GM12878 (cell line): ENCODE measurements at regions not wholly inside any gene's neighbourhood (a gene's known extent, or its start where the extent isn't known, plus 50 kb on each side); places are given as distances from the start of the nearest gene placed in this dataset.

Experiments
- ATAC-seq: fragments of 200-7000 bp; cut with Tn5 transposase; 3 replicates; pipeline ENCODE4 v1.9.1; 2020; ENCODE audit warnings: mild to moderate bottlenecking, moderate library complexity
- BruUV-seq: library from RNA; stranded (reverse); fragments of 400-500 nt; replicated peaks from 2 replicates; lab custom pipeline; 2021; lab: Mats Ljungman, UMichigan
- CTCF ChIA-PET: fragments of 300-600 bp; sonication (Branson Sonifier 250); formaldehyde crosslinking; extraction: SDS; loops from one replicate; lab custom pipeline; 2021; ENCODE audit warnings: inconsistent platforms; lab: Yijun Ruan, JAX
- POLR2A ChIA-PET: fragments of 350-600 bp; formaldehyde crosslinking; extraction: SDS; loops from one replicate; lab custom pipeline; 2021; ENCODE audit warnings: inconsistent platforms; lab: Charles Lee
- RAD21 ChIA-PET: fragments of 300-600 bp; sonication (Branson Sonifier 250); formaldehyde crosslinking; loops from one replicate; lab custom pipeline; 2023; ENCODE audit warnings: antibody characterized with exemption; ENCODE audit not compliant: unreplicated experiment; lab: Charles Lee
- SMC1A ChIA-PET: fragments of 300-600 bp; sonication (Branson Sonifier 250); formaldehyde crosslinking; loops from one replicate; lab custom pipeline; 2023; ENCODE audit not compliant: unreplicated experiment, uncharacterized antibody; lab: Charles Lee
- DNase-seq: peaks from one replicate; pipeline ENCODE4 v3.0.0-alpha.2; 2011; ENCODE audit warnings: low read depth, low spot score
- FAIRE-seq: peaks from 3 replicates; lab custom pipeline; 2011; peaks lifted over from hg19 to GRCh38; lab: Jason Lieb, UNC
- H2AFZ ChIP-seq: 2 replicates; pipeline ENCODE4 v1.6.0; 2011; ENCODE audit warnings: low read depth, low read length, control low read depth; ENCODE audit not compliant: control insufficient read depth
- H3K27ac ChIP-seq: 2 replicates; pipeline ENCODE4 v1.5.1; 2011; ENCODE audit warnings: control low read depth; ENCODE audit not compliant: control insufficient read depth, insufficient read depth
- H3K27me3 ChIP-seq, 2 experiments: replicated peaks in 1 of 2; 2 replicates each; pipeline versions ENCODE4 v1.6.0 to v1.6.1; 2011; ENCODE audit warnings: low read length in 1 of 2; ENCODE audit not compliant: control insufficient read depth in 2 of 2, insufficient read depth in 2 of 2
- H3K36me3 ChIP-seq, 2 experiments: 2 replicates each; pipeline ENCODE4 v1.5.1; 2011; ENCODE audit warnings: low read length in 1 of 2; ENCODE audit not compliant: control insufficient read depth in 2 of 2, insufficient read depth in 2 of 2
- H3K4me1 ChIP-seq: 2 replicates; pipeline ENCODE4 v1.6.1; 2011; ENCODE audit warnings: mild to moderate bottlenecking, low read length, moderate library complexity, mixed read lengths; ENCODE audit not compliant: control insufficient read depth, insufficient read depth
- H3K4me2 ChIP-seq: 2 replicates; pipeline ENCODE4 v1.6.0; 2011; ENCODE audit warnings: control low read depth; ENCODE audit not compliant: control insufficient read depth, insufficient read depth
- H3K4me3 ChIP-seq: fragments of 200-600 bp; sonication (generic); 2 replicates; pipeline ENCODE4 v1.5.1; 2016
- H3K79me2 ChIP-seq: 2 replicates; pipeline ENCODE4 v1.6.0; 2011; ENCODE audit warnings: low read length; ENCODE audit not compliant: control insufficient read depth, insufficient read depth
- H3K9ac ChIP-seq: 2 replicates; pipeline ENCODE4 v1.8.0; 2011; ENCODE audit warnings: low read length, control low read depth, mixed read lengths; ENCODE audit not compliant: control insufficient read depth, insufficient read depth
- H3K9me3 ChIP-seq: replicated peaks from 3 replicates; pipeline ENCODE4 v1.5.1; 2011; ENCODE audit warnings: mild to moderate bottlenecking, low read length; ENCODE audit not compliant: control insufficient read depth, insufficient read depth
- H4K20me1 ChIP-seq: 2 replicates; pipeline ENCODE4 v1.6.0; 2011; ENCODE audit not compliant: control insufficient read depth, insufficient read depth
- BCL11A ChIP-seq: IDR thresholded peaks from 2 replicates; pipeline ENCODE4 v1.6.1; 2011; ENCODE audit warnings: low read depth, low read length
- EGR1 ChIP-seq, 2 experiments: IDR thresholded peaks; 1 replicate in 1 of 2; 2 replicates in 1 of 2; pipeline ENCODE4 v1.6.1; 2011 to 2012; ENCODE audit warnings: low read depth in 2 of 2, low read length in 2 of 2, borderline replicate concordance in 1 of 2, mild to moderate bottlenecking in 1 of 2, moderate library complexity in 1 of 2
- FOS ChIP-seq: IDR thresholded peaks from 3 replicates; pipeline ENCODE4 v1.6.1; 2011; ENCODE audit warnings: borderline replicate concordance; ENCODE audit not compliant: insufficient read length; ENCODE audit errors: extremely low read depth
- MTA3 ChIP-seq: IDR thresholded peaks from 2 replicates; pipeline ENCODE4 v1.6.1; 2012; ENCODE audit warnings: low read length, inconsistent platforms, borderline replicate concordance
- MXI1 ChIP-seq: fragments of 150-350 bp; IDR thresholded peaks from 2 replicates; pipeline ENCODE4 v1.6.1; 2011; ENCODE audit warnings: low read depth, mild to moderate bottlenecking, inconsistent platforms, low read length, improper control_type of control experiment
- NBN ChIP-seq: fragments of 450-650 bp; IDR thresholded peaks from 2 replicates; pipeline ENCODE4 v1.6.1; 2016
- NR2F1 ChIP-seq: fragments of 450-650 bp; conservative IDR thresholded peaks from 2 replicates; pipeline ENCODE4 v1.6.1; 2017; ENCODE audit warnings: mild to moderate bottlenecking
- RCOR1 ChIP-seq: conservative IDR thresholded peaks from 2 replicates; pipeline ENCODE4 v1.6.1; 2012; ENCODE audit warnings: low read depth, low read length, improper control_type of control experiment
- TAF1 ChIP-seq: IDR thresholded peaks from 2 replicates; pipeline ENCODE4 v1.6.1; 2011; ENCODE audit warnings: mild to moderate bottlenecking, low read depth, low read length, borderline replicate concordance
- ZBTB11 ChIP-seq: fragments of 450-650 bp; formaldehyde crosslinking; IDR thresholded peaks from 2 replicates; pipeline ENCODE4 v1.5.0; 2022; ENCODE audit warnings: mild to moderate bottlenecking, missing genetic modification characterization
- WGBS: methylation state at CpG from one replicate; pipeline ENCODE4 v1.1.6; 2016; ENCODE audit warnings: low lambda C conversion rate; ENCODE audit not compliant: insufficient replicate concordance, insufficient coverage; ENCODE audit errors: missing lambda C conversion rate; 5-methylcytosine and 5-hydroxymethylcytosine counted together
- in situ Hi-C: fragments of 300-500 bp; cut with MboI; formaldehyde crosslinking; loops from 9 replicates; pipeline ENCODE4 v1.14.3; 2018; ENCODE audit warnings: mixed read lengths
- intact Hi-C: fragments of 100-400 bp; cut with micrococcal nuclease; formaldehyde crosslinking; loops from one replicate; pipeline ENCODE4 v1.14.2; 2022; ENCODE audit not compliant: unreplicated experiment

DNA sequence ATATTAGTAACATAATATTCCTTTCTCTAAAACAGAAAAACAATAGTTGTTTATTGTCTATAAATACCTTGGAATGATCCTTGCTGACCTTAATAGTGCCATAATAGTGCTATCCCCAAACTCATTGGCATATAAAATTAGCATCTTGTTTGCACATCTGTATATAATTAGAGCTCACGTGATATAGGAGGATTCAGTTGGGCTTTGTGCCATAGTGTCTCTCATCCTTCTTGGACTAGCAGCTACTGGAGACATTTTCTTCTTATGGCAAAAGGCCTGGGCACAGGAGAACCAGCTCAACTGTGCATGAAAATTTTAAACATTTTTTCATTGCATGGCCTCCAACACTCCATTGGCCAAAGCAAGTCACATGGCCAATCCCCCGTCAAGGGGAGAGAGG lies 342.5 kb downstream of the SPATA31D1 start:
- Histone ChIP-seq H3K27ac (no peak overlapping the region), H3K4me1 (no peaks in the 10 kb centered on the region), H3K79me2 (no peaks in the 10 kb centered on the region), H3K9me3 (no peaks in the 10 kb centered on the region), H4K20me1 (no peaks in the 10 kb centered on the region), H3K4me3 (no peak overlapping the region), H3K4me2 (no peak overlapping the region), H3K9ac (no peak overlapping the region), H3K27me3 (no peaks in the 10 kb centered on the region), H2AFZ (no peak overlapping the region), H3K36me3 (no peaks in the 10 kb centered on the region)
- ATAC-seq (no peak), DNase-seq (no peak), FAIRE-seq (no peak)
- WGBS = 0% methylated on average over 2 of the region's 2 CpGs
- ChIA-PET RAD21 (no interaction called here), SMC1A (interaction anchor here (1.1 kb wide), 1 partner anchor 11 kb away, joined by 3 read pairs; no protein-coding TSS in a partner anchor), POLR2A (no interaction called here), CTCF (no interaction called here)
- TF ChIP-seq MTA3 (no peak), FOS (no peak), MXI1 (no peak)
- no TSS peak for BruUV-seq
- intact Hi-C loops (no loop called here), in situ Hi-C loops (no loop called here)

- FAIRE-seq = no peak
- Histone ChIP-seq H3K4me3 (no peak overlapping the region), H3K36me3 (no peaks in the 10 kb centered on the region), H2AFZ (no peak overlapping the region), H4K20me1 (no peaks in the 10 kb centered on the region), H3K27me3 (no peaks in the 10 kb centered on the region), H3K9ac (no peak overlapping the region), H3K27ac (no peak overlapping the region), H3K79me2 (no peaks in the 10 kb centered on the region), H3K4me2 (no peak overlapping the region), H3K4me1 (no peaks in the 10 kb centered on the region), H3K9me3 (no peaks in the 10 kb centered on the region)
- ChIA-PET POLR2A (no interaction called here), CTCF (no interaction called here), SMC1A (interaction anchor here (0.9 to 1.1 kb wide), 2 partner anchors 12 to 23 kb away, joined by 3 read pairs; no protein-coding TSS in a partner anchor), RAD21 (no interaction called here)
- in situ Hi-C loops (no loop called here), intact Hi-C loops (no loop called here)
- no peak for DNase-seq
- ATAC-seq = no peak
- no TSS peak for BruUV-seq
- WGBS = 20% methylated on average over 5 of the region's 5 CpGs
- TF ChIP-seq NR2F1 = no peak
- no peak for TF ChIP-seq TAF1
- no peak for TF ChIP-seq EGR1 (IDR thresholded peaks at IDR 0.05; ENCODE audit: borderline replicate concordance in 1 of 2, low read depth in 2 of 2, low read length in 2 of 2)
- TF ChIP-seq RCOR1 = no peak
- no peak for TF ChIP-seq NBN
- no peak for TF ChIP-seq BCL11A
- no peak for TF ChIP-seq ZBTB11
Measured at GRCh38 chr9:82332018-82332773, 343.6 kb downstream of the SPATA31D1 start.
